HFFc6 (cell line): ENCODE measurements at regions not wholly inside any gene's neighbourhood (a gene's known extent, or its start where the extent isn't known, plus 50 kb on each side); places are given as distances from the start of the nearest gene placed in this dataset.
A peak's percentile ranks its signal among the peaks of the same experiment; 100 is the strongest.

Experiments used
- DNase-seq: peaks from one replicate; pipeline ENCODE4 v3.0.0-alpha.2; 2018
- H3K27ac Mint-ChIP-seq: 2 replicates; pipeline ENCODE4 v1.8.0; 2020; ENCODE audit warnings: mild to moderate bottlenecking, mixed read lengths
- H3K27me3 Mint-ChIP-seq: 2 replicates; pipeline ENCODE4 v1.8.0; 2021; ENCODE audit warnings: mild to moderate bottlenecking, moderate library complexity, mixed read lengths; ENCODE audit not compliant: insufficient read depth
- H3K36me3 Mint-ChIP-seq: 2 replicates; pipeline ENCODE4 v1.8.0; 2021; ENCODE audit warnings: low read depth, mixed read lengths
- H3K4me1 Mint-ChIP-seq: 2 replicates; pipeline ENCODE4 v1.8.0; 2020; ENCODE audit warnings: low read depth, mixed read lengths
- H3K4me3 Mint-ChIP-seq: 2 replicates; pipeline ENCODE4 v1.8.0; 2020; ENCODE audit warnings: mild to moderate bottlenecking, moderate library complexity, mixed read lengths
- H3K9me3 Mint-ChIP-seq: 2 replicates; pipeline ENCODE4 v1.8.0; 2020; ENCODE audit warnings: mild to moderate bottlenecking, mixed read lengths
- CTCF ChIP-seq: fragments of 200-600 bp; sonication (generic); IDR thresholded peaks from 2 replicates; pipeline ENCODE4 v1.5.0; 2021; ENCODE audit warnings: antibody characterized with exemption, mild to moderate bottlenecking

- H3K4me1 Mint-ChIP-seq: no peaks in the 10 kb centered on the region
- H3K4me3 Mint-ChIP-seq: no peak overlapping the region
- H3K36me3 Mint-ChIP-seq: no peaks in the 10 kb centered on the region
- no peak for DNase-seq
- TF ChIP-seq CTCF: no peak
- peaks cover 45% of the 10 kb centered on the region for H3K9me3 Mint-ChIP-seq
- H3K27ac Mint-ChIP-seq: no peak overlapping the region
- H3K27me3 Mint-ChIP-seq: no peaks in the 10 kb centered on the region
Observed at GRCh38 chr5:175060257-175060656, 335.9 kb downstream of the MSX2 start.

- no peak overlapping the region for H3K4me3 Mint-ChIP-seq
- no peak overlapping the region for H3K27ac Mint-ChIP-seq
Observed at GRCh38 chr5:175059687-175060211, 335.4 kb downstream of the MSX2 start.

DNA sequence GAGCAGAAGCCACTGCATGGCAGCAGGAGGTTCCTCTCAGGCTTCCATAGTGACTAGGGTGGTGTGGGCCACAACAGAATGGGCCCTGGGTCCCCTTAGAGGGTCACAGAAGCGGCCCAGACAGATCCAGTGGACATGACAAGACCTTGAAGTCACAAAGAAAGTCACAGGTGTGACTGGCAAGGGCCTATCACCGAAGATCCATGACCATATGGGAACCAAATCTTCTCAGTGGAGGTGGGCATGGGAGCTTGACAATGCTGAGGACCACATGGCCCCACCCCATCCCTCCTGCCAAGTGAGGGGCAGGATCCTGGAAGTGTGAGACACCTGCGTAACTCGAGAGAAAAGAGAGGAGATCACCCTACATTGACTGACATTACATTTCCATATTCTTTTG, 332.4 kb downstream of the MSX2 start:
- no peak overlapping the region for H3K27ac Mint-ChIP-seq
- peaks cover 29% of the 10 kb centered on the region for H3K9me3 Mint-ChIP-seq
- no peaks in the 10 kb centered on the region for H3K27me3 Mint-ChIP-seq
- DNase-seq: no peak
- H3K4me1 Mint-ChIP-seq: no peaks in the 10 kb centered on the region
- no peak overlapping the region for H3K4me3 Mint-ChIP-seq
- no peaks in the 10 kb centered on the region for H3K36me3 Mint-ChIP-seq
- TF ChIP-seq CTCF: no peak

More at GRCh38 chr5:175059687-175060211, 335.4 kb downstream of the MSX2 start:
- peak; percentile 15; the same call in 1 of the 2 replicates for TF ChIP-seq CTCF
- no peaks in the 10 kb centered on the region for H3K36me3 Mint-ChIP-seq
- H3K27me3 Mint-ChIP-seq: no peaks in the 10 kb centered on the region
- H3K9me3 Mint-ChIP-seq: peaks cover 48% of the 10 kb centered on the region
- DNase-seq: no peak
- H3K4me1 Mint-ChIP-seq: no peaks in the 10 kb centered on the region

- no peak for DNase-seq
- no peaks in the 10 kb centered on the region for H3K36me3 Mint-ChIP-seq
- peaks cover 27% of the 10 kb centered on the region for H3K9me3 Mint-ChIP-seq
- H3K27me3 Mint-ChIP-seq: no peaks in the 10 kb centered on the region
- no peak overlapping the region for H3K27ac Mint-ChIP-seq
- no peak overlapping the region for H3K4me3 Mint-ChIP-seq
- no peaks in the 10 kb centered on the region for H3K4me1 Mint-ChIP-seq
- no peak for TF ChIP-seq CTCF
Observed at GRCh38 chr5:175054243-175054642, 329.9 kb downstream of the MSX2 start.

- TF ChIP-seq CTCF: no peak
- H3K4me1 Mint-ChIP-seq: no peaks in the 10 kb centered on the region
- H3K4me3 Mint-ChIP-seq: no peak overlapping the region
- H3K27me3 Mint-ChIP-seq: no peaks in the 10 kb centered on the region
- no peak for DNase-seq
- no peaks in the 10 kb centered on the region for H3K36me3 Mint-ChIP-seq
- no peak overlapping the region for H3K27ac Mint-ChIP-seq
- H3K9me3 Mint-ChIP-seq: peaks cover 30% of the 10 kb centered on the region
Observed at GRCh38 chr5:175052351-175052750, 328.0 kb downstream of the MSX2 start.

- H3K27ac Mint-ChIP-seq: no peak overlapping the region
- no peak for DNase-seq
- no peak overlapping the region for H3K4me3 Mint-ChIP-seq
- peaks cover 9% of the 10 kb centered on the region; the same call in 1 of the 2 replicates for H3K36me3 Mint-ChIP-seq
- no peaks in the 10 kb centered on the region for H3K4me1 Mint-ChIP-seq
- peaks cover 51% of the 10 kb centered on the region for H3K9me3 Mint-ChIP-seq
- TF ChIP-seq CTCF: no peak
- no peaks in the 10 kb centered on the region for H3K27me3 Mint-ChIP-seq
Observed at GRCh38 chr5:175047048-175047447, 322.7 kb downstream of the MSX2 start.
